Prostate gland (tissue), 2 donors: ENCODE measurements at regions not wholly inside any gene's neighbourhood (a gene's known extent, or its start where the extent isn't known, plus 50 kb on each side); places are given as distances from the start of the nearest gene placed in this dataset.

Experiments used
- DNase-seq: peaks from one replicate; pipeline ENCODE4 v3.0.0-alpha.2; 2019; ENCODE audit warnings: low spot score
- H3K27ac ChIP-seq, 2 donors: fragments of 200-600 bp; sonication (generic); 2 replicates each; pipeline ENCODE4 v1.5.1; 2017 to 2019
- H3K27me3 ChIP-seq: fragments of 200-600 bp; sonication (generic); replicated peaks from 2 replicates; pipeline ENCODE4 v1.5.1; 2019; ENCODE audit not compliant: insufficient read depth
- H3K36me3 ChIP-seq, 2 donors: fragments of 200-600 bp; sonication (generic); 1 replicate in 1 of 2; 2 replicates in 1 of 2; pipeline versions ENCODE4 v1.5.1 to v1.8.1; 2017 to 2019
- H3K4me1 ChIP-seq: fragments of 200-600 bp; sonication (generic); replicated peaks from 2 replicates; pipeline ENCODE4 v1.5.1; 2019
- H3K4me3 ChIP-seq, 2 donors: fragments of 200-600 bp; sonication (generic); 2 replicates each; pipeline ENCODE4 v1.5.1; 2017 to 2019
- H3K9me3 ChIP-seq: fragments of 200-600 bp; sonication (generic); 2 replicates; pipeline ENCODE4 v1.5.1; 2017
- POLR2A ChIP-seq: fragments of 450-650 bp; IDR thresholded peaks from one replicate; pipeline ENCODE4 v1.6.1; 2016; ENCODE audit warnings: antibody characterized with exemption, mild to moderate bottlenecking
- POLR2AphosphoS5 ChIP-seq: sonication (generic); formaldehyde crosslinking; IDR thresholded peaks from one replicate; pipeline ENCODE4 v1.6.1; 2017; ENCODE audit warnings: antibody characterized with exemption
- WGBS: methylation state at CpG from one replicate; pipeline ENCODE4 v1.1.5; 2018; 5-methylcytosine and 5-hydroxymethylcytosine counted together
- intact Hi-C: fragments of 100-400 bp; cut with DNase I; formaldehyde crosslinking; loops from one replicate; pipeline ENCODE4 v1.14.2; 2022
- TF ChIP-seq, protein P1 (sequence below), 4 experiments: fragments of 200-600 bp in 2 of 4; fragments of 450-650 bp in 2 of 4; sonication (generic) in 2 of 4; IDR thresholded peaks; 1 replicate in 3 of 4; 2 replicates in 1 of 4; pipeline ENCODE4 v1.5.1; 2016 to 2019; ENCODE audit warnings: antibody characterized with exemption in 4 of 4, mild to moderate bottlenecking in 2 of 4, moderate library complexity in 2 of 4

- TF ChIP-seq POLR2AphosphoS5 (no peak), POLR2A (no peak)
- TF ChIP-seq, protein P1, sequence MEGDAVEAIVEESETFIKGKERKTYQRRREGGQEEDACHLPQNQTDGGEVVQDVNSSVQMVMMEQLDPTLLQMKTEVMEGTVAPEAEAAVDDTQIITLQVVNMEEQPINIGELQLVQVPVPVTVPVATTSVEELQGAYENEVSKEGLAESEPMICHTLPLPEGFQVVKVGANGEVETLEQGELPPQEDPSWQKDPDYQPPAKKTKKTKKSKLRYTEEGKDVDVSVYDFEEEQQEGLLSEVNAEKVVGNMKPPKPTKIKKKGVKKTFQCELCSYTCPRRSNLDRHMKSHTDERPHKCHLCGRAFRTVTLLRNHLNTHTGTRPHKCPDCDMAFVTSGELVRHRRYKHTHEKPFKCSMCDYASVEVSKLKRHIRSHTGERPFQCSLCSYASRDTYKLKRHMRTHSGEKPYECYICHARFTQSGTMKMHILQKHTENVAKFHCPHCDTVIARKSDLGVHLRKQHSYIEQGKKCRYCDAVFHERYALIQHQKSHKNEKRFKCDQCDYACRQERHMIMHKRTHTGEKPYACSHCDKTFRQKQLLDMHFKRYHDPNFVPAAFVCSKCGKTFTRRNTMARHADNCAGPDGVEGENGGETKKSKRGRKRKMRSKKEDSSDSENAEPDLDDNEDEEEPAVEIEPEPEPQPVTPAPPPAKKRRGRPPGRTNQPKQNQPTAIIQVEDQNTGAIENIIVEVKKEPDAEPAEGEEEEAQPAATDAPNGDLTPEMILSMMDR (IDR thresholded peaks at IDR 0.05) = no peak
- DNase-seq = no peak
- no peaks in the 10 kb centered on the region for H3K27me3 ChIP-seq
- no peak overlapping the region for H3K27ac ChIP-seq
- H3K4me1 ChIP-seq = no peaks in the 10 kb centered on the region
- H3K9me3 ChIP-seq = no peaks in the 10 kb centered on the region
- H3K4me3 ChIP-seq = no peak overlapping the region
- H3K36me3 ChIP-seq = no peaks in the 10 kb centered on the region
- intact Hi-C loops = no loop called here
- 92% methylated on average over 8 of the region's 8 CpGs for WGBS
These were observed 100.5 kb downstream of the WT1 start for GRCh38 chr11:32334822-32335221.
